SHP77 (cell line): ENCODE measurements at regions not wholly inside any gene's neighbourhood (a gene's known extent, or its start where the extent isn't known, plus 50 kb on each side); places are given as distances from the start of the nearest gene placed in this dataset.

Experiments
- DNase-seq, 2 experiments: peaks; one replicate each; lab custom pipeline; 2025; lab: John Stamatoyannopoulos, UW

DNA sequence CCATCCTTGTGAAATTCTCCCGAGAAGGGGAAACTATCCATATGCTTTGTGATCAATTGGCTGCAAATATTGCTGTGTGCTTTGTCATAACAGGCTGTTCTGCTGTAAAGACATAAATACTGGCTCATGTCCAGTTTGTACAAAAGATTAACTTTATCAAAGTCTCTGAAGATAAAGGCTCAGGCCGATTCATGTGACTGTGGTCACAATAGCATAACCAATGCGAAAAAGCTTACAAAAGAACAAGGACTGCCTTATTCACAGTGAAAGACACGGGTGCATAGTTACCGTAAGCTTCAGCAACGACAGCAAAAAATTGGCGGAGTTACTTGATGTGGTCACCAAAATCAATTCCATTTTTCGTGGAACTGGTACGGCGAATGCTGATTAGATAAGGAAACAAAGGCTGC, 173.6 kb upstream of the CHRM3 start:
- no peak for DNase-seq

DNA sequence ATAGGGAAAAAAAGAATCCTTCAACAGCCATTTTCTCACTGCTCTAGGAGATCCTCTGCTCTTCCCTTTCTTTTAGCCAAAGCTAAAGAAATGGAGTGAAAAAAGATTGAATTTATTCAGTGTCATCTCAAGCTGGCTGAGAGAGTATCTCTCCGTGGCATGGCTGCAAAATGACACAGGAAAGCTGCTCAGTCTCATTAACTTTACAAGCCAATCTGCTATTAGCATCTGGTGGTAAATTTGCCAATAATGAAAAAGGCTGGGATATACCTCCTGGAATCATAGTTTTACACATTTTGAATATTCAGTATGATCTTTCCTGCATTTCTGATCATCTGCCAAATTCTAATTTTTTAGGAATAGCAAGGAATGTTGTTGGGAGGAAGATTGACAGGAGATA, 176.8 kb upstream of the CHRM3 start:
- no peak for DNase-seq

DNA sequence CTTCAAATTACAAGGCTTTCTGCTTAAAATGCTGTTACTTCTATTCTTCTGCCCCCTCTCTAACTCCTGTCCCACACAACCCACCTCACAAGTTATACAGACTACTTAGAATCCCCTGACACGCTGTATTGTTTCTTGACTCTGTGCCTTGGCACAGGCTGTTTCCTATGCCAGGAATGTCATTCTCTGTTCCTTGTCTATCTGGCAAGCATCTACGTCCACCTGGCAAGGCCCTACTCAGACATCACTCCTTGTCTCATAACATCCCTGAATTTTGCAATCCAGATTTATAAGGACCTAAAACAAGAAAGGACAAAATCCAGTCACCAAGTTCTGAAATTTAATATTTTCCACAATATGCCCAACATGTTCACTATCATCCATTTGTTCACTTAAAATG, 182.0 kb upstream of the CHRM3 start:
- no peak for DNase-seq

DNA sequence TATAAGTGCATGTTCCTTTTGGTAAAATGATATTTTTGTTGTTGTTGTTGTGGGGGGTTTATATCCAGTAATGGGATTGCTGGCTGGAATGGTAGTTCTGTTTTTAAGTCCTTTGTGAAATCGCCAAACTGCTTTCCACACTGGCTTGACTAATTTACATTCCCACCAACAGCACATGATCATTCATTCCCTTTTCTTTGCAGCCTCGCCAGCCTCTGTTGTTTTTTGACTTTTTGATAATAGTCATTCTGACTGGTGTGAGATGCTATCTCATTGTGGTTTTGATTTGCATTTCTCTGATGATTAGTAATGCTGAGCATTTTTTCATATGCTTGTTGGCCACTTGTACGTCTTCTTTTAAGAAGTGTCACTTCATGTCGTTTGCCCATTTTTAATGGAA, 188.5 kb upstream of the CHRM3 start:
- DNase-seq, result no peak

DNA sequence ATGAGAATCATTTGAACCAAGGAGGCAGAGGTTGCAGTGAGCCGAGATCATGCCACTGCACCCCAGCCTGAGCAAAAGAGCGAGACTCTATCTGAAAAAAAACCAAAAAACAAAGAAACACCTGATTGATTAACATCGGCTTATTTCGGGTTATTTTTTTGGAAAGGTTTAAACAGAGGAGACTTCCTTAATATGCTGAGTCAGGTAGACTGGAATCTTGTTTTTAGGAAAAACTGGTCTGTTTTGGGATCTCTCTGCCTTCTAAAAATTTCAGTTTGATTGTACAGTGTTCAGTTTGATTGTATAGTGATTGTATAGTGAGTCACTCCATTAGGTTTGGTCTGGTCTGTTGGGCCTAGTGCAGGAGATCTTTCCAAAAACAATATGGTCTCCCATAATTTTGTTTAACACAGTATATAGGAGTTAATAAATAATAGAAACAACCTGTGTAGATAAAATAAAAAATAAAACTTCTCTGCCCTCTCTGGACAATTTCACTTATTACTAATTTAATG, 196.3 kb upstream of the CHRM3 start:
- no peak for DNase-seq

DNA sequence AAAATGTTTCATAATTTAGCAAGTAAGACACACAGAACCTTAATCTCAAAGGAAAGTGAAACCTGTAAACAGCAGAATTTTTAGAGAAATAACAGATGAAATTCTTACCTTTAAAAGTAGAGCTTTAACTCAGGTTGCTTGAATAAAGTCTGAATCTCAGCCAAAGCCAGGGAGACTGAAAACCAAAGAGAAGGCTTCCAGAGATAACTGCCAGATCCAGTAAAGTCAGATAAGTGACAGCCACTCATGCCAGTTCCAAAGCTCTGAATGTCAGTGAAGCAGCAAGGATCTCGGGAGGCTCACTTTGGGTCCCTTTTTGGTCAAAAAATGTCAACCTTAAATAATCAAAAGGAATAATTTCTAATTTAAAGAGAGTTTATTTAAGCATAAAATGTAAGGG, 199.9 kb upstream of the CHRM3 start:
- DNase-seq, result no peak

DNA sequence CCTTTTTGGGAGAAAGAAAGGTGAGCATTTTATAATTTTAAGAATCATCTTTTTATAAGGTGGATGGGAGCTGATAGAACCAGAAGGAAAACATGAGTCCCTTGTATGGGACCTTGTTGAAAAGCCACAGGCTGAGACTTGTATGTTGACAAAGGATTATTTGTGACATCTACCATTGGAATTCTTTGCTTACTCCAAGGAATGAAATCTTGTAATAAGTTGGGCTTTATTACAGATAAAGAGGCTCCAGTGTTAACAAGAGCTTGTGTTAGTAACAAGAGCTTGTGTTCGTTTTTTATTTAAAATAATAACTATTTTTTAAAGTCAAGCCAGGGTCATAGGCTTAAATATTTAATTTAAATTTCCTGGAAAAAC, 201.1 kb upstream of the CHRM3 start:
- DNase-seq, result no peak

DNA sequence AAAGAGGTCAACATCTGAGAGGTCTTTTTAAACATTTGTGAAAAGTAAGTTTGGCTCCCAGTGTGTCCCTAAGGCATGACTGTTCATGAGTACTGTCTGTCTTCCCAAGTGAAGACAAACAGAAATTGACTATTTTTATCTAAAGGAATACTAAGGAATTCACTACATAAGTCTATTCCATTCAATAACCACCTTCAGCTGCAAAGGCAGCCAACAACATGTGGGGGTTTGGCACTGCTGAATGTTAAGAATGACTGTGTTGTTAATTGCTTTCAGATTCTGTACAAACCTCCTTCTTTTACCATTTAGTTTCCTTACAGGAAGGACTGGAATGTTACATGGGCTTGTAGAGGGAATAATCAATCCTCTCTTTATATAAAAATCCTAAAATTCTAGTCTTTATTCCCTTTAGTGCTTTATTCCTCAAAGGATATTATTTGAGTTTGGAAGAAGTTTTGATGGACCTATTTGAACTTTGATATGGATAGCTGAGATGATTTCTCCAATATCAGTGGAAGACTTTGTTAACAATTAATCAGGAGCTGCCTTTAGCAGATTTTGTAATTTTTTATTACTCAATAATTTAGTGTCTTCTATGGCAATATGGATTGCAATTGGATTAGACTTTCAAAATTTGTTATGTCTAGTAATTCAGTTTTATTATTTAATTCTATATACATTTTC, 201.7 kb upstream of the CHRM3 start:
- no peak for DNase-seq

DNA sequence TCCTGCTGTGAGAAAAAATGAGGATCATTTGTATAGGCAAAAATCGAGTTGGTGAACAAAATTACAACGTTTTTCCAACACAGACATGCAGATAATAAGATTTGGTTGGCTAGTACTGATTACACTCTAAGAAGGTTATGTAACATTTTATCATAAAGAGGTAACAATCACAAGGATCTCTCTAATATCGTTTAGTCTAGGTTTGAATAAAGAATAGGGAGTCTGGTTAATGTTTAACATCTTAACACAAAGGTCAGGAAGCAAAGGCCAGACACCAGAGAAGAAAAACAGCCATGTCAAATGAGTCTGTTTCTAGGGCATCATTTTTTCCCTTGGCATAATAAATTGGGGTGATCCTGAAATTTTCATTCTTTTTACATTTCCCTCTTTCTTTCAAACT, 207.4 kb upstream of the CHRM3 start:
- DNase-seq, result no peak

DNA sequence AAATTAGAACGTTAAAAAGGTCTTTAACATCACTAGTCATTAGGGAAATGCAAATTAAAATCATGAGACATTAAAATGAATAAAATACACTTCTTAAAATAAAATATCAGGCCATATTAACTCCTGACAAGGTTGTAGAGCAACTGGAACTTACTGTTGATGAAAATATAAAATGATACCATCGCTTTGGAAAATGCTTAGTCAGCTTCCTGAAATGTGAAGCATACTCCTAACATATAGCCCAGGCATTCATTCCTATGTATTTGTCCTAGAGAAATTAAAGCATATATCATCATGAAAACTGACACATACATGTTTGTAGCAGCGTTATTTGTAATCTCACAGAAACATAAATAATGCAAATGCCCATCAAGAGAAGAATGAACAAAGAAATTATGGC, 211.5 kb upstream of the CHRM3 start:
- no peak for DNase-seq

DNA sequence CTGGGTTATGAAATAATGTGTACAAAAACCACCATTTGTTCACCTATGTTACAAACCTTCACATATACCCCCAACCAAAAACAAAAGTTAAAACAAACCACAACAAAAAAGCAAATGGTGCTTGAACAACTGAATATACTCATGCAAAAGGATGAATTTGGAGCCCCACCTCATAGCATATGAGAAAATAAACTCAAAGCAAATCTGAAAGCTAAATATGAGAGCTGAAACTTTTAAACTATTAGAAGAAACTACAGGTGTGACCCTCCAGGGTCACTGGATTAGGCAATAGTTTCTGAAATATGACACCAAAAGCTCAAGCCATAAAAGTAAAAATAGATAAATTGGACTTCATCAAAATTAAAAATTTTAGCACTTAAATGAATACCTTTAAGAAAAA, 215.5 kb upstream of the CHRM3 start:
- DNase-seq, result no peak

DNA sequence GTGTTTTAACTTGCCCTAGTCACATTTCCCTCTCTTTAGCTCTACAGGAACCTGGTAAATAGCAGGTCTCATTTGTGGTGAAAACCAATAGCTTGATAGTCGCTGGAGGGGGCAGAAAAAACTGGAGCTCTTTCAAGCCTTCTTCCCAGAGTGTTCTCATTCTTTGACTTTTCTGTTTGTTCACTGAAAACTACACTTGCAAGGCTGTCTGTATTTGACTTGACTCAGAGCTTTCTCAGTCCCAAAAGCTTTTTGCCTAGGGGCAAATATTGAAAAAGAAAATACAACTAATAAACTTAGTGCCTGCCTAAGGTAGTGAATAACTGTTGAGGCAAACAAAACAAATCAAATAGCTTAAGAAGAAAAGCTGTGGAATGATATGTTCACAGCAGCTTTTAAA, 217.1 kb upstream of the CHRM3 start:
- no peak for DNase-seq

DNA sequence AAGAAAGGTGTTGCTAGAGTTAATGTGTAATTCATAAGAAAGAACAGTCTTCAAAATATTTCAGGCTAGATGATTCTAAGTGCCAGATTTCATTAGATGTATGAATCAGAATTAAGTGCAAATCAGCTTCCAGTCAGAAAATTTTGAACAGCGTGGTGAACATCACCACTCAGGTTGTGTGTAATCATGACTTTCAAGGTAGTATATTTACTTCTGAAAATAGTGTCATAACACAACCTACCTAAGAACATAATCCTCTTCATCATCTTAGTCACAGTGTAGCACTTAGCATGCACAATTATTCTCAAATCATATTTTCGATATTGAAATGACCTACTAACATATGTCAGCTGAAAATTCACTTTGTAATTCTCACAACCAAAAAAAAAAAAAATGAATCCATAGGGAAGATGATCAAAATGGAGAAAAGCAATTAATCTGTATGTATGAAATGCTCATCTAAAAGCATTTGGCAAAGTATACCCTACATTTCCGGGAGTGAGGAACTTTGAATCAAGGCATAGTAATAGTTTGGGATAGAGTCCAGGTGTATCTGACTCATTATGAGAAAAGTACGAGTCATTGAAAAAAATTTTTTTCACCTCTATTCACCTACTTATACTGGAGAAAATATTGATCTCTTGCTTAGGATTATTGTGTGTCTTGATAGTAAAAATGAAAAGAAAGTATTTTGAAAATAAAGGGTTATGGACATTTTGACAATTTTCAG, 221.8 kb upstream of the CHRM3 start:
- no peak for DNase-seq

DNA sequence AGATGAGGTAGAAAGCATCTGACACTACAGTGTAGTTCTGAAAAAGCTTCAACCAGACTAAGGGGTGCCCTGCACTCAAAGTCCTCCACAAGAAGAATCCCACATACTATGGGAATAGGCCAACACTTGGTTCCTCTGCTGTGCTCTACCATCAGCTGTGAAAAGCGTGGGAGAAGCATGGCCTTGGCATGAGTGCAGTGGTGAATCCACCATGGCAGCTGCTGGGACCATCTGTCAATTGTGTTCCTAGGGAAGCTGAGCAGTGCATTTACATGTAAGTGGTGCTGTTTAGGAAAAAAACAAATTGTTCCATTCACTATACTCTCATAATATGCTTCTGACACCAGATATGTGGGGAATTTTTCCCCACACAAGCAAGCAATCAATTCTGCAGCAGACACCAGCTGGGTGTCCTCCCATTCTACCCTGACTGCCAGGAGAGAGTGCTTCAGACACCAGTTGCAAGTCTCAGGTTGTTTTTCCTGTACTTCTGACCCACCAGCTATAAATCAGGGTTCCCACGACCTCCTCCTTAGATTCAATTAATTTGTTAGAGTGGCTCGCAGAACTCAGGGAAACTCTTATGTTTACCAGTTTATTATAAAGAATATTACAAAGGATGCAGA, 230.8 kb upstream of the CHRM3 start:
- DNase-seq, result no peak

DNA sequence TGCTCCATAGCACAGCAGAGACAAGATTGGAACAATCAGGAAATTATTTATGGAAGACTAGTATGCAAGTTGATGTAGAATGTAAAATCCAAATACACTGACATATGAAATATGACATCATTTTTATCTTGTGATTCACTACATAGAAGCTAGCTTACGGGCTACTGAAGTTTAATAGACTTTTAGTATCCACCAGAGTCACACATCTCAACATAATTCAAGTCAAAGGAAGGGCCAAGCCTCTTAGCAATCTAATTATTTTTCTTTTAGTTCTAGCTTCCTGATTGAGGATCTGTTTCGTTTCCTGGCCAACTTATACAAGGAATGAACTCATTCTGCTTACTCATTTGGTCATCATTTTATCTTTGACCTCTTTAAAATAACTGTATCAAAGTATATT, 234.4 kb upstream of the CHRM3 start:
- no peak for DNase-seq

DNA sequence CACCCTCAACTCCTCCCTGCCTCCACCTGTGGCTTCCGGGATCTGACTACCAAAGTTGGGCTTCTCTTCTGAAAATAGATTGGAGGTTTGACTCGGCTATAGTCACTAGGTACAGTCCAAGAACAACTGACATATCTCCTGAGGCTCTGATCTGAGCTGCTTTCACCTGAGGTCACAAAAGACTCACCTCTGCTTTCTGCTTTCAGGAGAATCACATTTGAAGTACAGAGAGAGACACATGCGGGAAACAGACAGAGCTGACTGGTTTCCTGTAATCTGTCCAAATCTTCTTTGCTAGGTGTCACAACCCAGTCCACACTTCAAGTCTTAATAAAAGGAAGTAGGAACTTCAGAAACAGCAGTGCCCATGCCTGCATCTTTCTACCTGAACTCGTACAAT, 245.4 kb upstream of the CHRM3 start:
- no peak for DNase-seq

DNA sequence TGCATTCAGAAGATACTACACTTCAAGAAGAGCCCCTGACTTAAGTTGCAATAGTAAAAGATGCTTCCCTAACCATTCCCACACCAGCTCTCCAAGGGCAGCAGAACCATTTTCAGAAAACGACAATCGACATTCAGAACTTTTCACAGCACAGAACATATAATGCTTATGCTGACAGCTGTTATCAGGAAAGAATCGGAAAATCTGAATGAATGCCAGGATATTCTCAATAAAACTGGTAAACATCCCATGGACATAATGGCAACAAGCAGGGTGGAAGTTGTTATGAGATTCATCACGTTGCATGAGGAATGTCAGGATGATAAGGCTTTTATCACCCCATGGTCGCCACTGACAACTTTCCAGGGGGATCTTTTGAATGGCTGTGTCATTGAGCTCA, 246.6 kb upstream of the CHRM3 start:
- DNase-seq, result no peak

DNA sequence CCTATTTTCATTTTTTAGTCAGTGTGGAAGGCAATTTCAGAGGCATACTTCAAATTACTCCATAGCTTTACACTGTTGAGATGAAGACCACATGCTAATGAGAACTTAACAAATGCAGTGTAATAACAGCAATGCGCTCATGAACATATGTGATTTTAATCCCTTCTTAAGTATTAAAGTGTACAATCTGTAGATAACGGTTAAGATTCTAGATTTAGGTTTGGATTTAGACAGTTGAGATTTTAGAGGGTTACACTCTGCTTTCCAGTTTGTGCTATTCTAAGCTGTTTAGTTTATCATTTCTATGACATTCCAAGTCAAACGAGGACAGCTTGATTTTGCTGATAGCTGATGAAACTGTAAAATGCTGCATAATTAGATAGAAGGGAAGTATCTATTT, 257.8 kb upstream of the CHRM3 start:
- DNase-seq, result no peak

DNA sequence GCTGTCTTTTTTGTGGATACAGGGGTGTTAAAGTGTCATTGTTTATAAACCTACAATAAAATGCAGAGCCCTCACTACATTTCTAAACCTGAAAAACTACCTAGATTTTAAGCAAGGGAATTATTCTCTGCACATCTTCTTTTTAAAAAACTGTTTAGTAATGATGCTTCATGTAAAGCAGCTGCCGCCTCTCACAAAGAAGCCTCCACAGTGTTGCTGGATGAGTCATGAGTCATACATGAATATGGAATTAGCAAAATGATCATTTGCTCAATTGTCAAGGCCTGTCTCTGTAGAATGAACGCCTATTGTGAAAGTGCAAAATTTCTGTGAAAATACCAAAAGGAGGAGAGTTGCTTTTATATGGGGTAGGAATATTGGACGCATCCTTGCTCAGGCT, 259.5 kb upstream of the CHRM3 start:
- no peak for DNase-seq

DNA sequence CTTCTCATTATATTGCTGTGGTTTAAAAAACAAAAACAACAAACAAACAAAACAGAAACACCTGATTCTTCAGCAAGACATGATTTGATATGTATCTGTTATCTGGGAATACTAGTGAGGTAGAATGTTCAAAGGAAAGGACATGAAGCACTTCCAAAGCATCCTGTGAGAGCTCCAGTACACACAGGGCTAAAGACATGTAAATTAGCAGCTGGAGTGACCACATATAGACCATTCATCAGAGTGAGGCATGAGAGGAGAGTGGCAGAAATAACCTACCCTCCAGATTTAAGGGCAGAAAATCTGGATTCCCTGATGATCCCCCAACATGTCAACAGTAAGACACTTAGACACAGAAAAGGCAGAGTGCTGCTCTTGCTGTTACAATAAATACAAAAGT, 260.5 kb upstream of the CHRM3 start:
- no peak for DNase-seq

DNA sequence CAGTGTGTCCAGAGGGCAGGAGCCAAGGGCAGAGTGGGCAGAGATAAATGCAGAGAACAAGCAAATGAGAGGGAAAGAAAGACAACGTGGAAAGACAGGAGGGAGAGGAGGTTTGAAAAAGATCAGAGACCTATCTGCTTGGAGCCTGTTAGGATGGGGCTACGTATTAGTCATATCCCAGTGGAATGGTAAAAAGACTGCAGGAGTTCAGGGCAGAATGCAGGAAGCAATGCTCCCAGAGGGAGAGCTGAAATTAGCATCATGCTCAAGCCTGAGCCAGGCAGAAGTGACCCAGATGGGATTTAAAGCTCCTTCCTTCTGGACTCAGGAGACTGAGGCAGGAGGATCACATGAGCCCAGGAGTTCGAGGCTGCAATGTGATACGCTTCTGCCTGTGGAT, 261.3 kb upstream of the CHRM3 start:
- DNase-seq, result no peak

DNA sequence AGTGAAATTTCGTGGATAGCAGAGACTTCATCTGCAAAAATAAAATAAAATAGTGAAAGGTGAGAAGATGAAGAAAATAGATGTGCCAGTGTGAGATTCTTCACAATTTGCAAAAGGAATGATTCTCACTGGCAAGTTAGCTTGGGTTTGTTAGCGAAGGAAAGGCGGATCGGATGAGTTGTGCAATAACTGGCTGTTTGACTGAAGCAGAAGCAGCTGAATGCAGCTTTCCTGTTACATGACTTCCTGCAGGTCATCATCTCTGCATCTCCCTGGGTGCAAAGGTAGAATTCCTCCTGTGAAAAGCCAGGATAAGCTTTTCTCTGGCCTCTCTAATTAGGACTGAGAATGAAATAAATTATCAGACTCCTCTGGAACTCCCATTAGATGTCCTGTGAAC, 263.1 kb upstream of the CHRM3 start:
- peak in 1 of 2 experiments; percentile 13 for DNase-seq
